ENCODE measurements at regions not wholly inside any gene's neighbourhood (a gene's known extent, or its start where the extent isn't known, plus 50 kb on each side); places are given as distances from the start of the nearest gene placed in this dataset.

GRCh38 chr4:10949039-10949733 lies 264.6 kb upstream of the CLNK start:
- no peaks in the 10 kb centered on the region for H3K27me3 Mint-ChIP-seq (ENCODE audit: unreplicated experiment)
- H3K27ac Mint-ChIP-seq (ENCODE audit: unreplicated experiment) = no peak overlapping the region
- no peaks in the 10 kb centered on the region for H3K4me1 Mint-ChIP-seq (ENCODE audit: unreplicated experiment)
- no peak overlapping the region for H3K4me3 Mint-ChIP-seq (ENCODE audit: unreplicated experiment)
- no peak for TF ChIP-seq CTCF (IDR thresholded peaks at IDR 0.05; ENCODE audit: unreplicated experiment)
- H3K36me3 Mint-ChIP-seq (ENCODE audit: low read depth, unreplicated experiment) = no peaks in the 10 kb centered on the region
- no peak for DNase-seq (ENCODE audit: low spot score)
- H3K9me3 Mint-ChIP-seq (ENCODE audit: unreplicated experiment) = no peaks in the 10 kb centered on the region

- Mint-ChIP-seq H3K27me3 (ENCODE audit: unreplicated experiment) (no peaks in the 10 kb centered on the region), H3K36me3 (ENCODE audit: low read depth, unreplicated experiment) (no peaks in the 10 kb centered on the region), H3K27ac (ENCODE audit: unreplicated experiment) (no peak overlapping the region), H3K9me3 (ENCODE audit: unreplicated experiment) (no peaks in the 10 kb centered on the region), H3K4me3 (ENCODE audit: unreplicated experiment) (no peak overlapping the region), H3K4me1 (ENCODE audit: unreplicated experiment) (no peaks in the 10 kb centered on the region)
- no peak for DNase-seq (ENCODE audit: low spot score)
- no peak for TF ChIP-seq CTCF (IDR thresholded peaks at IDR 0.05; ENCODE audit: unreplicated experiment)
Measured at GRCh38 chr4:10947898-10948297, 263.3 kb upstream of the CLNK start.

GRCh38 chr4:10944321-10944720 lies 259.8 kb upstream of the CLNK start:
- Mint-ChIP-seq H3K27me3 (ENCODE audit: unreplicated experiment) (no peaks in the 10 kb centered on the region), H3K27ac (ENCODE audit: unreplicated experiment) (no peak overlapping the region), H3K9me3 (ENCODE audit: unreplicated experiment) (peaks cover 3% of the 10 kb centered on the region), H3K4me1 (ENCODE audit: unreplicated experiment) (no peaks in the 10 kb centered on the region), H3K36me3 (ENCODE audit: low read depth, unreplicated experiment) (no peaks in the 10 kb centered on the region), H3K4me3 (ENCODE audit: unreplicated experiment) (no peak overlapping the region)
- TF ChIP-seq CTCF (IDR thresholded peaks at IDR 0.05; ENCODE audit: unreplicated experiment) = no peak
- no peak for DNase-seq (ENCODE audit: low spot score)

- Mint-ChIP-seq H3K27me3 (ENCODE audit: unreplicated experiment) (no peaks in the 10 kb centered on the region), H3K9me3 (ENCODE audit: unreplicated experiment) (peaks cover 3% of the 10 kb centered on the region), H3K36me3 (ENCODE audit: low read depth, unreplicated experiment) (no peaks in the 10 kb centered on the region), H3K4me3 (ENCODE audit: unreplicated experiment) (no peak overlapping the region), H3K27ac (ENCODE audit: unreplicated experiment) (no peak overlapping the region), H3K4me1 (ENCODE audit: unreplicated experiment) (no peaks in the 10 kb centered on the region)
- no peak for TF ChIP-seq CTCF (IDR thresholded peaks at IDR 0.05; ENCODE audit: unreplicated experiment)
- no peak for DNase-seq (ENCODE audit: low spot score)
Measured at GRCh38 chr4:10942156-10942555, 257.6 kb upstream of the CLNK start.

GRCh38 chr4:10929818-10930217 lies 245.2 kb upstream of the CLNK start:
- no peaks in the 10 kb centered on the region for H3K27me3 Mint-ChIP-seq (ENCODE audit: unreplicated experiment)
- no peak for DNase-seq (ENCODE audit: low spot score)
- no peak overlapping the region for H3K27ac Mint-ChIP-seq (ENCODE audit: unreplicated experiment)
- H3K36me3 Mint-ChIP-seq (ENCODE audit: low read depth, unreplicated experiment) = no peaks in the 10 kb centered on the region
- H3K4me1 Mint-ChIP-seq (ENCODE audit: unreplicated experiment) = no peaks in the 10 kb centered on the region
- TF ChIP-seq CTCF (IDR thresholded peaks at IDR 0.05; ENCODE audit: unreplicated experiment) = no peak
- H3K4me3 Mint-ChIP-seq (ENCODE audit: unreplicated experiment) = no peak overlapping the region
- no peaks in the 10 kb centered on the region for H3K9me3 Mint-ChIP-seq (ENCODE audit: unreplicated experiment)

Measured in endothelial cell (in vitro differentiated cells).